Testis (tissue), 2 donors: ENCODE measurements at regions not wholly inside any gene's neighbourhood (a gene's known extent, or its start where the extent isn't known, plus 50 kb on each side); places are given as distances from the start of the nearest gene placed in this dataset.

Source experiments
- DNase-seq: peaks from one replicate; pipeline ENCODE4 v3.0.0-alpha.2; 2019
- H3K27ac ChIP-seq, 2 donors: fragments of 200-600 bp; sonication (generic); one replicate each; pipeline ENCODE4 v1.5.1; 2019
- H3K27me3 ChIP-seq: fragments of 200-600 bp; sonication (generic); one replicate; pipeline ENCODE4 v1.5.1; 2019
- H3K36me3 ChIP-seq: fragments of 200-600 bp; sonication (generic); one replicate; pipeline ENCODE4 v1.5.1; 2017; ENCODE audit warnings: low read depth; ENCODE audit errors: missing control alignments
- H3K4me1 ChIP-seq: fragments of 200-600 bp; sonication (generic); one replicate; pipeline ENCODE4 v1.5.1; 2019
- H3K4me3 ChIP-seq, 2 donors: fragments of 200-600 bp; sonication (generic); one replicate each; pipeline ENCODE4 v1.5.1; 2017 to 2019
- H3K9me3 ChIP-seq: fragments of 200-600 bp; sonication (generic); one replicate; pipeline ENCODE4 v1.5.1; 2017
- POLR2A ChIP-seq: fragments of 450-650 bp; IDR thresholded peaks from one replicate; pipeline ENCODE4 v1.6.1; 2017; ENCODE audit warnings: antibody characterized with exemption, mild to moderate bottlenecking, moderate library complexity
- WGBS, 2 donors: methylation state at CpG; one replicate each; pipeline ENCODE4 v1.1.5; 2018; 5-methylcytosine and 5-hydroxymethylcytosine counted together
- intact Hi-C: fragments of 100-400 bp; cut with DNase I; formaldehyde crosslinking; loops from one replicate; pipeline ENCODE4 v1.15.1; 2023; ENCODE audit warnings: low total_unique reads
- TF ChIP-seq, protein P1 (sequence below), 3 experiments: fragments of 450-650 bp in 2 of 3; fragments of 200-600 bp in 1 of 3; sonication (generic) in 1 of 3; IDR thresholded peaks; one replicate each; pipeline ENCODE4 v1.5.1; 2016 to 2019; ENCODE audit warnings: antibody characterized with exemption in 3 of 3, mild to moderate bottlenecking in 2 of 3, moderate library complexity in 1 of 3

DNA sequence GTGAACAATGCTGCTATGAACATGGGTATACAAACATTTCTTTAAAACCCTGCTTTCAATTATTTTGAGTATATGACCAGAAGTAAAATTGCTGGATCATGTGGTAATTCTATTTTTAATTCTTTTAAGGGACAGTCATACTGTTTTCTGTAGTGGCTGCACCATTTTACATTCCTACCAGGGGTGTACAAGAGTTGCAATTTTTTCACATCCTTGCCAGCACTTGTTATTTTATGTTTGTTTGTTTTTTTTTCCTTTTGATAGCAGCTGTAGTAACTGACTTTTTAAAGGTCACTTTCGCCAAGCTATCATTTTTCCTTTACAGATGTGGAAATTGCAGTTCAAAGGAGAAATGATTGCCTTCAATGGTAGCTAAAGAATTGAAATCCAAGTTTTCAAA is 99.5 kb downstream of the GPR85 start:
- Histone ChIP-seq H3K9me3 (no peaks in the 10 kb centered on the region), H3K36me3 (no peaks in the 10 kb centered on the region), H3K4me1 (no peaks in the 10 kb centered on the region), H3K27ac (no peak overlapping the region), H3K27me3 (no peaks in the 10 kb centered on the region), H3K4me3 (no peak overlapping the region)
- TF ChIP-seq, protein P1, sequence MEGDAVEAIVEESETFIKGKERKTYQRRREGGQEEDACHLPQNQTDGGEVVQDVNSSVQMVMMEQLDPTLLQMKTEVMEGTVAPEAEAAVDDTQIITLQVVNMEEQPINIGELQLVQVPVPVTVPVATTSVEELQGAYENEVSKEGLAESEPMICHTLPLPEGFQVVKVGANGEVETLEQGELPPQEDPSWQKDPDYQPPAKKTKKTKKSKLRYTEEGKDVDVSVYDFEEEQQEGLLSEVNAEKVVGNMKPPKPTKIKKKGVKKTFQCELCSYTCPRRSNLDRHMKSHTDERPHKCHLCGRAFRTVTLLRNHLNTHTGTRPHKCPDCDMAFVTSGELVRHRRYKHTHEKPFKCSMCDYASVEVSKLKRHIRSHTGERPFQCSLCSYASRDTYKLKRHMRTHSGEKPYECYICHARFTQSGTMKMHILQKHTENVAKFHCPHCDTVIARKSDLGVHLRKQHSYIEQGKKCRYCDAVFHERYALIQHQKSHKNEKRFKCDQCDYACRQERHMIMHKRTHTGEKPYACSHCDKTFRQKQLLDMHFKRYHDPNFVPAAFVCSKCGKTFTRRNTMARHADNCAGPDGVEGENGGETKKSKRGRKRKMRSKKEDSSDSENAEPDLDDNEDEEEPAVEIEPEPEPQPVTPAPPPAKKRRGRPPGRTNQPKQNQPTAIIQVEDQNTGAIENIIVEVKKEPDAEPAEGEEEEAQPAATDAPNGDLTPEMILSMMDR (IDR thresholded peaks at IDR 0.05): no peak
- TF ChIP-seq POLR2A: no peak
- 72 to 89% methylated on average over 1 of the region's 1 CpG for WGBS, 2 donors
- intact Hi-C loops: no loop called here
- DNase-seq: no peak

DNA sequence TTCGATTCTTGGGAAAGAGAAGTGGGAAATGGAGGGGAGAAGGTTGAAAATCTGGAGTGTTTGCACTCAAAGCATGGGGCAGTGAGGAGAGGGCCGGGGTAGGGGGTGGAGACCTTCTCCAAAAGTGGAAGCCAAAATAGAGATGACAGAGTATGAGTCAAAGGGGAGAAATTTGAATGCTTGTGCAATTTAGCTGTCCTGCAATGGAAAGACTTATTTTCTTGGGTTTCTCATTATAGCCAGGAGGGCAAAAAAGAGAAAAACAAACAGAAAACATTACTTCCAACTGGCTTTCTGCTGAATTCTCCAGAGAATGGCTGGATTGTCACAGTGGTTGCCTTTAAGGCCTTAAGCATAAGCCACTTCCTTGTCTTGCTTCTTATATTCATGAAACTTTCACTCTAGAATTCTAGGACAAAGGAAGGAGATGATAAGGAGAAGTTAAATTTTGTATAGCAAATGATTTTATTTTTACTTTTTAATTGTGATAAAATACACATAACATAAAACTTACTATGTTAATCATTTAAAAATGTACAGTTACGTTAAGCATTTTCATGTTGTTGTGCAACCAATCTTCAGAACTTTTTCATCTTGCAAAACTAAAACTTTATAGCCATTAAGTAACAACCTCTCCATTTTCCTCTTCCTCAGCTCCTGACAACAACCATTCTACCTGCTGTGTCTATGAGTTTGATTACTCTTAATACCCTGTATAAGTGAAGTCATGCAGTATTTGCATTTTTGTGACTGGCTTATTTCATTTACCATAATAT is 100.2 kb downstream of the GPR85 start:
- Histone ChIP-seq H3K27ac (no peak overlapping the region), H3K36me3 (no peaks in the 10 kb centered on the region), H3K4me1 (no peaks in the 10 kb centered on the region), H3K27me3 (no peaks in the 10 kb centered on the region), H3K4me3 (no peak overlapping the region), H3K9me3 (no peaks in the 10 kb centered on the region)
- TF ChIP-seq, protein P1 (IDR thresholded peaks at IDR 0.05): no peak
- TF ChIP-seq POLR2A: no peak
- no peak for DNase-seq
- WGBS, 2 donors: 53 to 60% methylated on average over 3 of the region's 3 CpGs
- intact Hi-C loops: no loop called here

DNA sequence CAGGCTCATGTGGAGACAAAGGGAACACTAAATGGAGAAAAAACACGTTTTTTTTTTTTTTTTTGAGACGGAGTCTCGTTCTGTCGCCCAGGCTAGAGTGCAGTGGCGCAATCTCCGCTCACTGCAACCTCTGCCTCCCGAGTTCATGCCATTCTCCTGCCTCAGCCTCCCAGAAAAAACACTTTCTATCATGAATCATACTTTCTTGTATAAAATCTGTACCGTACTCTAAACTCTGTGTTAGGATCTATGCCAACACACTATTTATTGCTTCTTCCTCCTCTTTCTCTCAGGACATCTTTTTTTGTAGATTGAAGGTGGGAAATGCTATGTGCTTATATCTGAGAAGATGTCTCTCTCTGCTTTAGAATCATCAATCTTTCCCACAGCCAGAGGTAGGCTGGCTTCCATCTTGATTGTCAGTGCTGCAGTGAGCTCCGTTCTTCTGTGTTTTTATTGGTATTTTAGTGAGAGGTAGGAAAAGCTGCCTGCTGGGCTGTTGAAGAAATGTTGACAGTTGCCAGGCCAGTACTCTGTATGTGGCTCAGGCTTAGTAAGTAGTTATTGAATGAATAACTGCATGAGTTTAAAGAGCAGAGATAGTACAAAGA is 101.1 kb downstream of the GPR85 start:
- intact Hi-C loops: no loop called here
- WGBS, 2 donors: 49 to 50% methylated on average over 9 of the region's 9 CpGs

DNA sequence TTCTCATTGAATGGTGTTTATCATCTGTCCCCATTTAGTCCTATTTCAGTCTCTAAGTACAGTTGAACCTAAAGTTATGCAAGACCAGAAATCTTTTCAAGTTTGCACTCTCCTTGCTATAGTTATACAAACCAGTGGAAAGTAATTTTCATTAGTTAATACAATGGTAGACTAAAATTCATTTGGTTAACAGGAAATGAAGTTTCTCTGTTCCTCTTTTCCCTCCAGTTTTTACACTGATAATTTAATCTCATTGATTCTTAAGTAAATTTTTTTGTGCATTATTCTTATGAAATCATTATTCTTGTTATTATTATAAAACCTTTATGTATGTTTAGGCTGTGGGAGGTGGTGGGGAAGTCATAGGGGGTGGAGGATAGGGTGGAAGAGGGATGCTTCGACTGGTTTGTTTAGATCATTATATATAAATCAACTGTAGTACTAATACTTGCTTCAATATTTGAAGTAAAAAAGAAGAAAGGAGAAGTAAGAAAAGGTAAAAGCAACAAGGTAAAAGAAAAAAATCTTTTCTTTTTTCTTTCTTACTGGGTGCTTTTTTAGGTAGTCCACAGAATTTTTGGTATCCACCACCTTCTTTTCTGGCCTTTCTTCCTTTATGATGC is 104.1 kb downstream of the GPR85 start:
- H3K27me3 ChIP-seq: no peaks in the 10 kb centered on the region
- no peaks in the 10 kb centered on the region for H3K36me3 ChIP-seq
- TF ChIP-seq, protein P1 (IDR thresholded peaks at IDR 0.05): no peak
- no peak for TF ChIP-seq POLR2A
- 68 to 70% methylated on average over 1 of the region's 1 CpG for WGBS, 2 donors
- no peaks in the 10 kb centered on the region for H3K9me3 ChIP-seq
- H3K4me1 ChIP-seq: no peaks in the 10 kb centered on the region
- intact Hi-C loops: no loop called here
- no peak overlapping the region for H3K27ac ChIP-seq
- H3K4me3 ChIP-seq: no peak overlapping the region
- no peak for DNase-seq

More for the DNA sequence above, 101.1 kb downstream of the GPR85 start:
- no peak for DNase-seq
- H3K4me1 ChIP-seq: no peaks in the 10 kb centered on the region
- H3K27ac ChIP-seq: no peak overlapping the region
- no peaks in the 10 kb centered on the region for H3K27me3 ChIP-seq
- H3K4me3 ChIP-seq: no peak overlapping the region
- TF ChIP-seq, protein P1 (IDR thresholded peaks at IDR 0.05): no peak
- no peak for TF ChIP-seq POLR2A
- H3K36me3 ChIP-seq: no peaks in the 10 kb centered on the region
- no peaks in the 10 kb centered on the region for H3K9me3 ChIP-seq
